LNCAP (cell line): ENCODE measurements at regions not wholly inside any gene's neighbourhood (a gene's known extent, or its start where the extent isn't known, plus 50 kb on each side); places are given as distances from the start of the nearest gene placed in this dataset.

Experiments used
- TF ChIP-seq, protein P1 (sequence below): fragments of 450-650 bp; IDR thresholded peaks from 2 replicates; pipeline ENCODE4 v1.5.1; 2017; ENCODE audit warnings: mild to moderate bottlenecking

- TF ChIP-seq, protein P1, sequence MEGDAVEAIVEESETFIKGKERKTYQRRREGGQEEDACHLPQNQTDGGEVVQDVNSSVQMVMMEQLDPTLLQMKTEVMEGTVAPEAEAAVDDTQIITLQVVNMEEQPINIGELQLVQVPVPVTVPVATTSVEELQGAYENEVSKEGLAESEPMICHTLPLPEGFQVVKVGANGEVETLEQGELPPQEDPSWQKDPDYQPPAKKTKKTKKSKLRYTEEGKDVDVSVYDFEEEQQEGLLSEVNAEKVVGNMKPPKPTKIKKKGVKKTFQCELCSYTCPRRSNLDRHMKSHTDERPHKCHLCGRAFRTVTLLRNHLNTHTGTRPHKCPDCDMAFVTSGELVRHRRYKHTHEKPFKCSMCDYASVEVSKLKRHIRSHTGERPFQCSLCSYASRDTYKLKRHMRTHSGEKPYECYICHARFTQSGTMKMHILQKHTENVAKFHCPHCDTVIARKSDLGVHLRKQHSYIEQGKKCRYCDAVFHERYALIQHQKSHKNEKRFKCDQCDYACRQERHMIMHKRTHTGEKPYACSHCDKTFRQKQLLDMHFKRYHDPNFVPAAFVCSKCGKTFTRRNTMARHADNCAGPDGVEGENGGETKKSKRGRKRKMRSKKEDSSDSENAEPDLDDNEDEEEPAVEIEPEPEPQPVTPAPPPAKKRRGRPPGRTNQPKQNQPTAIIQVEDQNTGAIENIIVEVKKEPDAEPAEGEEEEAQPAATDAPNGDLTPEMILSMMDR, result no peak
Observed at GRCh38 chr10:78222096-78222790, 188.6 kb downstream of the RPS24 start.

GRCh38 chr10:78223088-78223487 lies 189.4 kb downstream of the RPS24 start:
- TF ChIP-seq, protein P1, result no peak

DNA sequence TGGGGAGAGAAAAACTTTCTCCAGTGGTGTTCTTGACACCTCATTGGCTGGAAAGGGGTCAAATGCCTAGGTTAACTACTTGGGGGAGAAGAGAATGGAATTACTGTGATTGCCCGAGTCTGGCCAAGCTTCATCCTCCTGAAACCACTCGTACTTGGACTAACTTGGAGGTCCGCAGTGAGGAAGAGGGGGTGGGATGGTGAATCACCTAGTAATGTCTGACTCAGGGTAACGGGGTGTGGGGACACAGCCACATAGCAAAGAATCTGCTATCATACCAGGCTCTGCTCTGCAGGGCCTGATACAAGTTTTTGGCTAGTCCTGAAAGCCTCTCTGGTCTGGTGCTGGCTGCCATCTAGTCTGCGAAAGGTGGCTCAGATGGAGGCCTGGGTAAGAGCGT lies 190.9 kb downstream of the RPS24 start:
- TF ChIP-seq, protein P1, result no peak

GRCh38 chr10:78225594-78225993 lies 191.9 kb downstream of the RPS24 start:
- TF ChIP-seq, protein P1, result no peak

GRCh38 chr10:78229489-78229888 lies 195.8 kb downstream of the RPS24 start:
- TF ChIP-seq, protein P1, result no peak

DNA sequence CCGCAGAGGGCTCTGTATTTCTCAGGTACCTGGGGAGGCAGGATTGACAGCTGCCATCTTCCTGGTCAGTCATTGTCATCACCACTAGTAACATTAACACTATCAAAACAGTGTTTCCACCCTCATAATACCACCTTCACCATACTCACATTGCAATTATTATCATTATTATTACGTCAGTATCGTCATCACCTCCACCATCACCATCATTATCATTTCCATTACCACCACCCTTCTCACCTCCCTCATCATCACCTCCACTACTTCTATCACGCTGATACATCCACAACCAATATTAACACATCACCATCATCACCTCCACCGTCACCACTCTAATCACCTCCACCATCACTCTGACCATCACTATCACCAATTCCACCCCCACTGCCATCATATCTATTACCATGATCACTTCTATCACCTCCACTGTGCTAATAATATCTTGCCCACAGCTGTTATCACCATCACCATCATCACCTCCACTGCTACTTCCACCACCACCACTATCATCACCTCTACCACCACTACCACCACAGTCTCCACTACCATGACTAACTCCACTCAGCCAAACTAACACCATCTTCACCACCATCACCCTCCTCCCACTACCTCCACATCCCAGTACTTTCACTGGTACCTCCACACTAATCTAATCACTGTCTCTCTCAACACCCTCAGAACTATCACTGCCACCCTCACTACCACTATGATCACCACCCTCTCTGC lies 196.4 kb downstream of the RPS24 start:
- TF ChIP-seq, protein P1, result no peak

- TF ChIP-seq, protein P1, result no peak
Observed at GRCh38 chr10:78231327-78231726, 197.7 kb downstream of the RPS24 start.
